ENCODE measurements at regions not wholly inside any gene's neighbourhood (a gene's known extent, or its start where the extent isn't known, plus 50 kb on each side); places are given as distances from the start of the nearest gene placed in this dataset.
A peak's percentile ranks its signal among the peaks of the same experiment; 100 is the strongest.

DNA sequence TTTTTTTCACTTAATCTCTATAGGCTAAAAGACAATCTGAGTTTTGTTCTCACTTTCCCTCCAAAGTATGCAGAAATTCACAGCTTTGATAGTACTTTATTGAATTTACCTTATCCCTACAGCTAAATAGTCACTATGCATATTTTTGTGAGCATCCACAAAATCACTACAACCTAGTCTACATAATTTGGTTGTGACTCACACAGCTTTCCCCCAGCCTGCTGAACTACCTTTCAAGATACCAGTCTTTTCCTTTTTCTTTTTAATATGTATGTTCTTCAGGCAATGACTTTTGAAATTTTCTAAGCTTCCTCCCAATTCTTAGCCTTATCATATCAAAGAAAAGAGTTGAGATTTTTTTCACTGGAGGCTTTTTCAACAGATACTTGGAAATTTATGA is 347.3 kb upstream of the CDH6 start:
- Histone ChIP-seq H3K36me3 (replicated peaks) (no peaks in the 10 kb centered on the region), H3K27me3 (replicated peaks) (no peaks in the 10 kb centered on the region), H3K27ac (no peak overlapping the region), H3K4me3 (ENCODE audit: low read depth, low read length) (no peak overlapping the region)
- in situ Hi-C loops (cut with HindIII; ENCODE audit: low pct_ligation_motif_present, low sequenced_read_pairs): no loop called here
- TF ChIP-seq, protein P1, sequence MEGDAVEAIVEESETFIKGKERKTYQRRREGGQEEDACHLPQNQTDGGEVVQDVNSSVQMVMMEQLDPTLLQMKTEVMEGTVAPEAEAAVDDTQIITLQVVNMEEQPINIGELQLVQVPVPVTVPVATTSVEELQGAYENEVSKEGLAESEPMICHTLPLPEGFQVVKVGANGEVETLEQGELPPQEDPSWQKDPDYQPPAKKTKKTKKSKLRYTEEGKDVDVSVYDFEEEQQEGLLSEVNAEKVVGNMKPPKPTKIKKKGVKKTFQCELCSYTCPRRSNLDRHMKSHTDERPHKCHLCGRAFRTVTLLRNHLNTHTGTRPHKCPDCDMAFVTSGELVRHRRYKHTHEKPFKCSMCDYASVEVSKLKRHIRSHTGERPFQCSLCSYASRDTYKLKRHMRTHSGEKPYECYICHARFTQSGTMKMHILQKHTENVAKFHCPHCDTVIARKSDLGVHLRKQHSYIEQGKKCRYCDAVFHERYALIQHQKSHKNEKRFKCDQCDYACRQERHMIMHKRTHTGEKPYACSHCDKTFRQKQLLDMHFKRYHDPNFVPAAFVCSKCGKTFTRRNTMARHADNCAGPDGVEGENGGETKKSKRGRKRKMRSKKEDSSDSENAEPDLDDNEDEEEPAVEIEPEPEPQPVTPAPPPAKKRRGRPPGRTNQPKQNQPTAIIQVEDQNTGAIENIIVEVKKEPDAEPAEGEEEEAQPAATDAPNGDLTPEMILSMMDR (IDR thresholded peaks at IDR 0.05; ENCODE audit: low read depth, low read length, missing control alignments): no peak
- peak; percentile 38 for DNase-seq

DNA sequence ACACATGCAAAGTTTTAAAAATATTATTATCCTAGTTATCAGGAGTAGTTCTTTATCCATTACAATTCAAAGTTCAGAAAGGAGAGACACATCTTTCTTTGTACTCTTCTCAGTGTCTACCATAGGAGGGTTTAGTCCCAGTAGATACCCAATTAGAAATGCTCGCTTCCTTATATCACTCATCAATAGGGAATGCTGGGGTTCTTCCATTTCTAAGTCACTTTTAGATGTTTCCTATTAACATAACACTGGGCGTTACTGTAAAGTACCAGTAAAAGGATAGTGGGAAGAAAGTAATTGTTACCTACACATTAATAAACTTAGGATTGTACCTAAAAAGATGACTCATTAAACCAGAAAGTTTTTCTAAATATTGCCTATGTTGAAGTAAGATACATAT is 348.3 kb upstream of the CDH6 start:
- DNase-seq: no peak
- H3K27ac ChIP-seq: no peak overlapping the region
- in situ Hi-C loops (cut with HindIII; ENCODE audit: low pct_ligation_motif_present, low sequenced_read_pairs): no loop called here

DNA sequence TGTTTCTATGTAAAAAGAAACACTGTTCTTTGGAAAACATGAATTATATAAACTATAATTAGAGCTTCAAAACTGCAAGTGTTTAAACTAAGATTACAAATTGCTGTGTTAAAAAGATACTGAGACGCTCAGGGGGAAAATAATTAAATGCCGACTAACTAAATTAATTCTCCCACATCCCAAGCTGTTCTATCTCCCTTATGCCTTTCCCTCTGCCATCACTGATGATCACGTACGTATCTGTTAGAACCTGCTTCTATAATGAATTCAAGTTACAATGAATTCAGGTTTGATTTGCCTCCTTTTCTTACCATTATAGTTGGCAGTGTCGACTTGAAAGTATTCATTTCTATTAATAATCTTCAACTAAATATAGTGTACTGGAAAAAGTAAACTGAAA is 349.9 kb upstream of the CDH6 start:
- Histone ChIP-seq H3K4me3 (ENCODE audit: low read depth, low read length) (no peak overlapping the region), H3K27me3 (replicated peaks) (no peaks in the 10 kb centered on the region), H3K36me3 (replicated peaks) (no peaks in the 10 kb centered on the region), H3K27ac (no peak overlapping the region)
- in situ Hi-C loops (cut with HindIII; ENCODE audit: low pct_ligation_motif_present, low sequenced_read_pairs): no loop called here
- TF ChIP-seq, protein P1 (IDR thresholded peaks at IDR 0.05; ENCODE audit: low read depth, low read length, missing control alignments): no peak
- DNase-seq: no peak

More for the DNA sequence above, 348.3 kb upstream of the CDH6 start:
- no peaks in the 10 kb centered on the region for H3K27me3 ChIP-seq (replicated peaks)
- no peak overlapping the region for H3K4me3 ChIP-seq (ENCODE audit: low read depth, low read length)
- no peaks in the 10 kb centered on the region for H3K36me3 ChIP-seq (replicated peaks)
- TF ChIP-seq, protein P1 (IDR thresholded peaks at IDR 0.05; ENCODE audit: low read depth, low read length, missing control alignments): no peak

DNA sequence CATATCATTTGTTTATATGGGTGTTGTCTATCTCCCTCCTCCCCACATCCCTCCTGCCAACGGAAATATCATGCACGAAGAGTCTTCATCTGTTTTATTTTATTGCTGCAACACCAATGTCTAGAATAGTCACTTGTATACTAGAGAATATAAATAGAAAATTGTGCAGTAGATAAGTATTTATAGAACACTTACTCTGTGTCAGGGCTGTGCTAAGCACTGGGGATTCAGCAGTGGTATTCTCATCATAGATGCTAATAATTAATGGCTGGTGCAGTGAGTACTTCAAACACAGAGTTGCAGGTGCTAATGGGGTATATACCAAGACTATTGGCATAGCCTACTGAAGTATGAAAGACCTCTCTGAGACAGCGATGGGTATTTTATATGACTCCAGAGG is 353.5 kb upstream of the CDH6 start:
- Histone ChIP-seq H3K27ac (no peak overlapping the region), H3K4me3 (ENCODE audit: low read depth, low read length) (no peak overlapping the region), H3K36me3 (replicated peaks) (no peaks in the 10 kb centered on the region), H3K27me3 (replicated peaks) (no peaks in the 10 kb centered on the region)
- no peak for DNase-seq
- TF ChIP-seq, protein P1 (IDR thresholded peaks at IDR 0.05; ENCODE audit: low read depth, low read length, missing control alignments): no peak
- in situ Hi-C loops (cut with HindIII; ENCODE audit: low pct_ligation_motif_present, low sequenced_read_pairs): no loop called here

DNA sequence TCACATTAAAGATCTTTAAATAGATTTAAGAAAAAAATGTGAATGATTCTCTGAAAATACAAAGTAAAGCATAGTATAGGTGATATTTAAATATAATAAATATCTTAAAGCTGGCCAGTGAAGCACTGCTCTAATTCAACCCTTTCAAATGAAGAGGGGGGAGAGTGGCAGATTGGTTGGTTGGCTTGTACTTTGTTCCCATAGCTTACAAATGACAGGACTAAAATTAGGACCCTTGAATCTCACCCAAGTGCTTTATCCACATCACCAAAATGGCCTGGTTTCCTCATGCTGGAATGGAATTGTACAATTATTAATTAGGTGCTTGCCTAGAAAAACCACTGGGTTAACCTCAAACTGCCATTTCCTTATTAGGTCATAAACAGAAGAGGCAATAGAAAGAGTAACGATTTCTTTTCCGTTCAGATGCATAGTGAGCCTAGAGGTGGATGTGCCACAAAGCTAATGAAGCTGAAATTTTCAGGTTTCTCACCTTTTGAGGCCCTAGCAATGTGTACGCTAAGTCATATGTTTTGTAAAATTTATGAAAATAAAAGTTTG is 354.5 kb upstream of the CDH6 start:
- no peaks in the 10 kb centered on the region for H3K36me3 ChIP-seq (replicated peaks)
- in situ Hi-C loops (cut with HindIII; ENCODE audit: low pct_ligation_motif_present, low sequenced_read_pairs): no loop called here
- H3K4me3 ChIP-seq (ENCODE audit: low read depth, low read length): no peak overlapping the region
- TF ChIP-seq, protein P1 (IDR thresholded peaks at IDR 0.05; ENCODE audit: low read depth, low read length, missing control alignments): no peak
- no peak overlapping the region for H3K27ac ChIP-seq
- no peak for DNase-seq
- H3K27me3 ChIP-seq (replicated peaks): no peaks in the 10 kb centered on the region

DNA sequence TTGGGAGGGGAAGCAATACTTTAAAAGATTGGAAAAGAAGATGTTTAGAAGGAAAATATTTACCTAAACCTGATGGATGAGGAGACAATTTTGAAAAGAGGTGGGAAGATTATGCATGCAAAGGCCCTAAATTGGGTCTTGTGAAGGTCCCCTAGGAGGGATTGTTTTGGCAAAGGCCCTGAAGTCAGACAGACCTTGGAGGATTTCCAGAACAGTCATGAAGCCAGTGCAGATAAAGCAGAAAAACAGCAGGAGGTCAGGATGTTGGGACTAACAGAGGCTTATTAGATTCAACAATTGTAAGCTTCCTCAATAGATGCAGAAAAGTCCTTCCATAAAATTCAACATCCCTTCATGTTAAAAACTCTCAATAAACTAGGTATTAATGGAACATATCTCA is 361.0 kb upstream of the CDH6 start:
- TF ChIP-seq, protein P1 (IDR thresholded peaks at IDR 0.05; ENCODE audit: low read depth, low read length, missing control alignments): no peak
- no peaks in the 10 kb centered on the region for H3K27me3 ChIP-seq (replicated peaks)
- no peaks in the 10 kb centered on the region for H3K36me3 ChIP-seq (replicated peaks)
- DNase-seq: peak; percentile 64
- peak overlapping the region; percentile 49 for H3K27ac ChIP-seq
- in situ Hi-C loops (cut with HindIII; ENCODE audit: low pct_ligation_motif_present, low sequenced_read_pairs): no loop called here
- no peak overlapping the region for H3K4me3 ChIP-seq (ENCODE audit: low read depth, low read length)

All from brain microvascular endothelial cell (primary cell).